MCF 10A (cell line): ENCODE measurements at regions not wholly inside any gene's neighbourhood (a gene's known extent, or its start where the extent isn't known, plus 50 kb on each side); places are given as distances from the start of the nearest gene placed in this dataset.

Experiments used
- BruUV-seq: library from RNA; stranded (reverse); fragments of 400-500 nt; replicated peaks from 2 replicates; lab custom pipeline; 2021; lab: Mats Ljungman, UMichigan
- CTCF ChIA-PET: fragments of 300-600 bp; sonication (Branson Sonifier 250); formaldehyde crosslinking; extraction: SDS; loops from one replicate; lab custom pipeline; 2021; ENCODE audit warnings: antibody characterized with exemption, inconsistent platforms; lab: Yijun Ruan, JAX
- POLR2A ChIA-PET: fragments of 300-600, 350-650 bp; sonication (Branson Sonifier 250); formaldehyde crosslinking; extraction: SDS; loops from one replicate; lab custom pipeline; 2020; ENCODE audit warnings: antibody characterized with exemption, inconsistent platforms; lab: Yijun Ruan, JAX
- DNase-seq: peaks from one replicate; pipeline ENCODE4 v3.0.0-alpha.2; 2018; ENCODE audit not compliant: unreplicated experiment
- H3K27ac Mint-ChIP-seq: one replicate; pipeline ENCODE4 v1.8.0; 2022; ENCODE audit warnings: mild to moderate bottlenecking, low read depth, mixed read lengths; ENCODE audit not compliant: unreplicated experiment
- H3K27me3 Mint-ChIP-seq: one replicate; pipeline ENCODE4 v1.8.0; 2022; ENCODE audit warnings: mixed read lengths; ENCODE audit not compliant: insufficient read depth, unreplicated experiment
- H3K36me3 Mint-ChIP-seq: one replicate; pipeline ENCODE4 v1.8.0; 2022; ENCODE audit warnings: mild to moderate bottlenecking, moderate library complexity, mixed read lengths; ENCODE audit not compliant: insufficient read depth, unreplicated experiment
- H3K4me1 Mint-ChIP-seq: one replicate; pipeline ENCODE4 v1.8.0; 2022; ENCODE audit warnings: mixed read lengths; ENCODE audit not compliant: insufficient read depth, unreplicated experiment
- H3K4me3 Mint-ChIP-seq: one replicate; pipeline ENCODE4 v1.8.0; 2022; ENCODE audit warnings: mild to moderate bottlenecking, moderate library complexity, mixed read lengths; ENCODE audit not compliant: unreplicated experiment
- H3K9me3 Mint-ChIP-seq: one replicate; pipeline ENCODE4 v1.8.0; 2022; ENCODE audit warnings: mixed read lengths; ENCODE audit not compliant: unreplicated experiment
- intact Hi-C: fragments of 100-400 bp; cut with micrococcal nuclease; formaldehyde crosslinking; loops from 2 replicates; pipeline ENCODE4 v1.14.1; 2022
- TF ChIP-seq, protein P1 (sequence below): fragments of 200-600 bp; IDR thresholded peaks from one replicate; pipeline ENCODE4 v1.8.0; 2022; ENCODE audit warnings: antibody characterized with exemption, mild to moderate bottlenecking; ENCODE audit not compliant: unreplicated experiment

DNA sequence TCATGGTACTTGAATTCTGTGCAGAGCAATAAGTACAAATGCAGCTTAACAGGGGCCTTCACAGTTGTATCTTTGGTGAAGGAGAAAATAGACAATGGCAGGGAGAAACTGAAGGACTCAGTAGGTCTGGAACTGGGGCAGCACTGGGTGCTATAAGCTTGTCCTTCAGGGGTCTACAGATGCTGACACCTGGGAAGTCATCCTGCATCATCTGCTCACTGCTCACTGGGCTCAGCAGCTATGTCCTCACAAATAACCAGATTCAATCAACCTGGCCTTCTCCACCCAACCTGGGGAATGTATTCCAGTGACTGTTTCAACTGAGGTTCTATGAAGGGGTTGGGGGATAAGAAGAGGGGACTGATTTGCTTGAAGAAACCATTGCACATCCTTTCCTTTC lies 117.0 kb downstream of the ZNF280B start:
- DNase-seq: no peak
- no TSS peak for BruUV-seq
- H3K9me3 Mint-ChIP-seq: no peaks in the 10 kb centered on the region
- POLR2A ChIA-PET: no interaction called here
- no peaks in the 10 kb centered on the region for H3K36me3 Mint-ChIP-seq
- H3K27ac Mint-ChIP-seq: no peak overlapping the region
- CTCF ChIA-PET: no interaction called here
- intact Hi-C loops: no loop called here
- no peaks in the 10 kb centered on the region for H3K4me1 Mint-ChIP-seq
- no peak overlapping the region for H3K4me3 Mint-ChIP-seq
- TF ChIP-seq, protein P1, sequence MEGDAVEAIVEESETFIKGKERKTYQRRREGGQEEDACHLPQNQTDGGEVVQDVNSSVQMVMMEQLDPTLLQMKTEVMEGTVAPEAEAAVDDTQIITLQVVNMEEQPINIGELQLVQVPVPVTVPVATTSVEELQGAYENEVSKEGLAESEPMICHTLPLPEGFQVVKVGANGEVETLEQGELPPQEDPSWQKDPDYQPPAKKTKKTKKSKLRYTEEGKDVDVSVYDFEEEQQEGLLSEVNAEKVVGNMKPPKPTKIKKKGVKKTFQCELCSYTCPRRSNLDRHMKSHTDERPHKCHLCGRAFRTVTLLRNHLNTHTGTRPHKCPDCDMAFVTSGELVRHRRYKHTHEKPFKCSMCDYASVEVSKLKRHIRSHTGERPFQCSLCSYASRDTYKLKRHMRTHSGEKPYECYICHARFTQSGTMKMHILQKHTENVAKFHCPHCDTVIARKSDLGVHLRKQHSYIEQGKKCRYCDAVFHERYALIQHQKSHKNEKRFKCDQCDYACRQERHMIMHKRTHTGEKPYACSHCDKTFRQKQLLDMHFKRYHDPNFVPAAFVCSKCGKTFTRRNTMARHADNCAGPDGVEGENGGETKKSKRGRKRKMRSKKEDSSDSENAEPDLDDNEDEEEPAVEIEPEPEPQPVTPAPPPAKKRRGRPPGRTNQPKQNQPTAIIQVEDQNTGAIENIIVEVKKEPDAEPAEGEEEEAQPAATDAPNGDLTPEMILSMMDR: no peak
- H3K27me3 Mint-ChIP-seq: peaks cover 37% of the 10 kb centered on the region

GRCh38 chr22:22392131-22392530 lies 116.4 kb downstream of the ZNF280B start:
- no peak for DNase-seq
- POLR2A ChIA-PET: no interaction called here

DNA sequence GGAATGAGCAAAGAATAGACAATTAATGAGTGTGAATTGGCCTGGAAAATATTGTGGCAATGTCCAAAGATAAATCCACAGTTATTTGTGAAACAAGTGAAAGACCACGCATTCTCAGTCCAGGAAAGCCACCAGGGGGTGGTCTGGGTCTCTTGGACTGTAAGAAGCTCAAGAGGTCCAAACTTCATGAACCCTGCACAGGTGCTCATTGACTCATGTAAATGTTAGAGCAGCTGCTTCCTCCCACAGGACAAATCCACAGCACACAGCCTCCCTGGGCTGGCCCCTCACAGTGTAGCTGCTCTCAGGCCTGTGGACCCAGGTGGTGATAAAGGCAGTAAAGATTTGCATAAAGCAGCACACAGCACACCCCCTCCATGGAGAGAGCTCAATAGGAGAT lies 114.0 kb downstream of the ZNF280B start:
- H3K27me3 Mint-ChIP-seq: peaks cover 18% of the 10 kb centered on the region
- H3K4me3 Mint-ChIP-seq: no peak overlapping the region
- intact Hi-C loops: no loop called here
- no peak for DNase-seq
- POLR2A ChIA-PET: no interaction called here
- peaks cover 5% of the 10 kb centered on the region for H3K4me1 Mint-ChIP-seq
- no TSS peak for BruUV-seq
- no peak overlapping the region for H3K27ac Mint-ChIP-seq
- no peaks in the 10 kb centered on the region for H3K9me3 Mint-ChIP-seq
- CTCF ChIA-PET: interaction anchor here (0.7 kb wide), 1 partner anchor 27 kb away, joined by 4 read pairs; no protein-coding TSS in a partner anchor
- TF ChIP-seq, protein P1: no peak
- H3K36me3 Mint-ChIP-seq: no peaks in the 10 kb centered on the region

More at GRCh38 chr22:22392131-22392530, 116.4 kb downstream of the ZNF280B start:
- no peak overlapping the region for H3K27ac Mint-ChIP-seq
- peaks cover 31% of the 10 kb centered on the region for H3K27me3 Mint-ChIP-seq
- CTCF ChIA-PET: interaction anchor here (0.6 kb wide), 1 partner anchor 54 kb away, joined by 3 read pairs; no protein-coding TSS in a partner anchor
- intact Hi-C loops: no loop called here
- H3K4me3 Mint-ChIP-seq: no peak overlapping the region
- no peaks in the 10 kb centered on the region for H3K9me3 Mint-ChIP-seq
- H3K4me1 Mint-ChIP-seq: no peaks in the 10 kb centered on the region
- no peaks in the 10 kb centered on the region for H3K36me3 Mint-ChIP-seq
- TF ChIP-seq, protein P1: no peak
- no TSS peak for BruUV-seq

DNA sequence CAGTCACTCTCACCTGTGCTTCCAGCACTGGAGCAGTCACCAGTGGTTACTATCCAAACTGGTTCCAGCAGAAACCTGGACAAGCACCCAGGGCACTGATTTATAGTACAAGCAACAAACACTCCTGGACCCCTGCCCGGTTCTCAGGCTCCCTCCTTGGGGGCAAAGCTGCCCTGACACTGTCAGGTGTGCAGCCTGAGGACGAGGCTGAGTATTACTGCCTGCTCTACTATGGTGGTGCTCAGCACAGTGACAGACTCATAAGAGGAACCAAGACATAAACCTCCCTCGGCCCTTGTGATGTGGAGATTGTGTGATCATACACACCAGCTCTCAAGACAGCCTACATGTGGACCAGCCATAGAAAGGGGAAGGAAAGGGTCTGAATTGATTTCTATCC lies 113.3 kb downstream of the ZNF280B start:
- no peaks in the 10 kb centered on the region for H3K36me3 Mint-ChIP-seq
- BruUV-seq: no TSS peak

More for the DNA sequence above, 113.3 kb downstream of the ZNF280B start:
- TF ChIP-seq, protein P1: no peak
- peaks cover 18% of the 10 kb centered on the region for H3K27me3 Mint-ChIP-seq
- H3K9me3 Mint-ChIP-seq: no peaks in the 10 kb centered on the region
- no peak overlapping the region for H3K27ac Mint-ChIP-seq
- ChIA-PET POLR2A (no interaction called here), CTCF (interaction anchor here (0.7 kb wide), 2 partner anchors 24 to 27 kb away, joined by 3 to 4 read pairs; no protein-coding TSS in a partner anchor)
- intact Hi-C loops: no loop called here
- DNase-seq: no peak
- H3K4me1 Mint-ChIP-seq: peaks cover 5% of the 10 kb centered on the region
- H3K4me3 Mint-ChIP-seq: no peak overlapping the region
